RWPE1 (cell line): ENCODE measurements at regions not wholly inside any gene's neighbourhood (a gene's known extent, or its start where the extent isn't known, plus 50 kb on each side); places are given as distances from the start of the nearest gene placed in this dataset.

ENCODE experiments used
- CTCF ChIA-PET: fragments of 350-600 bp; sonication (Branson Sonifier 250); formaldehyde crosslinking; extraction: SDS; loops from one replicate; lab custom pipeline; 2021; lab: Yijun Ruan, JAX
- POLR2A ChIA-PET: fragments of 400-600 bp; formaldehyde crosslinking; extraction: SDS; loops from one replicate; lab custom pipeline; 2020; ENCODE audit warnings: antibody characterized with exemption; ENCODE audit not compliant: low non-redundant PET; lab: Yijun Ruan, JAX
- DNase-seq: peaks from one replicate; pipeline ENCODE4 v3.0.0; 2012; ENCODE audit warnings: low spot score
- H3K27ac ChIP-seq: fragments of 450-650 bp; 2 replicates; pipeline ENCODE4 v1.5.1; 2017
- TF ChIP-seq, protein P1 (sequence below): fragments of 450-650 bp; conservative IDR thresholded peaks from 2 replicates; pipeline ENCODE4 v1.5.1; 2017; ENCODE audit warnings: low read depth, mild to moderate bottlenecking

DNA sequence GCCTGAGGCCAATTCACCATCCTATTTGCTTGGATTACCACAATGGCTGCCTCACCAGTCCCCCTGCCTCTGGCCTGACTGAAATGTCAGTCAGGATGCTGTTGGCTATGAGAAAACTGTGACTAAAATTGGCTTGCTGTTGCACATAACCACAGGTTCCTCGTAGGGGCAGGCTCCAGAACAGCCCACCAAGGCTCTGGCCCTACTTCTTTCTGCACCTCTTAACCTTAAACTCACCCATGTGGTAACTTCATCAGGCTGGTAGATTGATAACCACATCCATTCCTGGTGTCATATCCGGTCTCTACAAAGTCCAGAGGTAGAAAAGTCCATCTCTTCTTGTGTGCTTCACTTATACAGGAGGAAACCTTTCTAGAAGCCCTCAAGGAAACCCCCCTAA, 172.4 kb upstream of the PLXNC1 start:
- TF ChIP-seq, protein P1, sequence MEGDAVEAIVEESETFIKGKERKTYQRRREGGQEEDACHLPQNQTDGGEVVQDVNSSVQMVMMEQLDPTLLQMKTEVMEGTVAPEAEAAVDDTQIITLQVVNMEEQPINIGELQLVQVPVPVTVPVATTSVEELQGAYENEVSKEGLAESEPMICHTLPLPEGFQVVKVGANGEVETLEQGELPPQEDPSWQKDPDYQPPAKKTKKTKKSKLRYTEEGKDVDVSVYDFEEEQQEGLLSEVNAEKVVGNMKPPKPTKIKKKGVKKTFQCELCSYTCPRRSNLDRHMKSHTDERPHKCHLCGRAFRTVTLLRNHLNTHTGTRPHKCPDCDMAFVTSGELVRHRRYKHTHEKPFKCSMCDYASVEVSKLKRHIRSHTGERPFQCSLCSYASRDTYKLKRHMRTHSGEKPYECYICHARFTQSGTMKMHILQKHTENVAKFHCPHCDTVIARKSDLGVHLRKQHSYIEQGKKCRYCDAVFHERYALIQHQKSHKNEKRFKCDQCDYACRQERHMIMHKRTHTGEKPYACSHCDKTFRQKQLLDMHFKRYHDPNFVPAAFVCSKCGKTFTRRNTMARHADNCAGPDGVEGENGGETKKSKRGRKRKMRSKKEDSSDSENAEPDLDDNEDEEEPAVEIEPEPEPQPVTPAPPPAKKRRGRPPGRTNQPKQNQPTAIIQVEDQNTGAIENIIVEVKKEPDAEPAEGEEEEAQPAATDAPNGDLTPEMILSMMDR, result no peak
- ChIA-PET CTCF (no interaction called here), POLR2A (no interaction called here)
- DNase-seq, result no peak
- no peak overlapping the region for H3K27ac ChIP-seq

DNA sequence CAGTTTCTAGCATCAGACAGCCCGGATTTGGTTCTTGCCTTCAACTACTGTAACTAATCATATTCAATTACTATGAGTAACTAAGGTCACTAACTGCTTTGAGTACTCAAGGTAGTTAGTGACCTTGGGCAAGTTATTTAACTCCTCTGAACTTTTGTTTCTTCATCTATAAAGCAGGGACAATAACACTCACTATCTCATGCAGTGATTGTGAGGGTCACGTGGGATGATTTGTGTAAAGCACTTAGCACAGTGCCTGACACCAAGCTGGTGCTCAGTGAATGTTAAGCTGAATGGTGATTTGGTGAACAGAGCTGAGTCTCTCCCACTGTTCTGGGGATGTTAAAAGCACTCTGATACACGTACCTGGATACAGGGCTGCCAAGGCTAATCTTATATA, 171.3 kb upstream of the PLXNC1 start:
- ChIA-PET POLR2A (no interaction called here), CTCF (no interaction called here)
- no peak for DNase-seq

DNA sequence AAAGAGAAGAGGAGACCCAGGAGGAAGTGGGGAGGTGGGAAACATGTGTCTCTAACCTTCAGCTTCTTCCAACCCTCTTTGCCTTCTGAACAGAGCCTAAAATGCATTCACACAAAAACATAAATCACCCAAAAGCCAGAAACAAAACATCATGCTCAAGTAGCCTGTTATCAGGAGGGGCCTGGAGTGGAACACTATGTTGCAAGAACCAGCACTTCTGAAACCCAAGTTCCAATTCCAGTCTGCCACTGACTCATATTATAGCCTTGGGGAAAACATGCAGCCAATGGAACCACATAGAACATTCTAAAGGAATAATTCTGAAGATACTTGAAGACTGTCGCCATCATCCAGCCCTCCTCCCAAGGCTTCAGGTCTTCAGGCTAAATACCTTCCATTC, 169.8 kb upstream of the PLXNC1 start:
- TF ChIP-seq, protein P1, result no peak
- H3K27ac ChIP-seq, result no peak overlapping the region
- peak; percentile 35 for DNase-seq
- POLR2A ChIA-PET, result no interaction called here
- CTCF ChIA-PET, result no interaction called here

More for the DNA sequence above, 171.3 kb upstream of the PLXNC1 start:
- TF ChIP-seq, protein P1, result no peak
- H3K27ac ChIP-seq, result no peak overlapping the region

DNA sequence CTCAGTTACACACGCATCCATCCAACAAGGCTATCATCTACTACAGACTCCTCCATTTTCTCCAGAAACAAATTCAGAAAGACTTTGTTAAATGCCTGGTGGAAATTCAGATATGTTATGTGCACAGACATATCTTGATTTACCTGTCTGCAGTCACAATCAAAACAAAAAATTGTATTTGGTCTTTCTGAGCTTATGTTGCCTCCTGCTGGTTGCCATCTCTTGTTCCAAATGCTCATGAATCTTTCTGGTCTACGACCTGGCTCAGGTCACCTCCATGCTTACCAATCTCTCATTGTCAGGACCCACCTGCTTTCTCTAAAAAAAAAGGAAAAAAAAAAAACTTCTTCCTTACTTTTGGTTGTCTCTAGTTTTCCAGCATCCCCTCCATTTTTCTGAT, 169.2 kb upstream of the PLXNC1 start:
- CTCF ChIA-PET, result interaction anchor here (0.7 kb wide), 1 partner anchor 21 kb away, joined by 13 read pairs; no protein-coding TSS in a partner anchor
- no peak overlapping the region for H3K27ac ChIP-seq
- DNase-seq, result no peak
- TF ChIP-seq, protein P1, result no peak
- POLR2A ChIA-PET, result no interaction called here

DNA sequence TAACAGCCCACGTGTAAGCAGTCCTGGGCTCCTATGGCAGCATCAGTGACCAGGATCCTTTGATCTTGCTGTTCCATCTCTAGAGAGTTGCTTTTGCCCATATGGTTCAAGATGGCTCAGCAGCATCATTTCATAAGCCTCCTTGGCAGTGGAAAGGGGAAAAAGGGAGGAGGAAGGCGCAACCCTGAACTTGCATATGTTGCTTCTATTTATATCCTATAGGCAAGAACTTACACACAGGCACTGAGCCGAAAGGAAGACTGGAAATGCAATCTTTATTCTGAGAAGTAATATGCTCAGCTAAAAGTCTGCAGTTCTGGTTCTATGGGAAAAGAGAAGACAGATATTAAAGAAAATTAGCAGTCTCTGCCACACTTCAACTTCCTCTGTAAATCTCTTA, 167.7 kb upstream of the PLXNC1 start:
- ChIA-PET CTCF (interaction anchor here (0.6 kb wide), 1 partner anchor 63 kb away, joined by 5 read pairs; no protein-coding TSS in a partner anchor), POLR2A (interaction anchor here (0.7 kb wide), 1 partner anchor 96 kb away, joined by 8 read pairs; no protein-coding TSS in a partner anchor)
- H3K27ac ChIP-seq, result no peak overlapping the region
- DNase-seq, result no peak
- TF ChIP-seq, protein P1, result no peak

DNA sequence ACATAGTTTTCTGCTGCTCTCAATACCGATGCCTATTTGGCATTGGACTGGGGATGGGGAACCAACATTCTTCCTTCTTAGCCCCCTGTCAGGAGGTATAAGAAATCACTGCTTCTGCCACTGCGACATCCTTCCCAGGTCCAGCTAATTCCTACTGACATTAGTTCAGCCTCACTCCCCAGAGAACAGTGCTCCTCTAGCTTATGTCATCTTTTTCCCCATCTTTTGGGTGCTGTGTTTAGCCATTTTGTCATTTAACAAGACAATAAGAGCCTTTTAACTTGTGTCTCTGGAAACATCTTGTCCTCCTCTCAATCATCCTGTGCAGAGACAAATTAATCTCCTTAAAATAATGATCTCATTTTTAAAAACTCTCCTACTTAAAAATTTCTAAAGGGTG, 167.0 kb upstream of the PLXNC1 start:
- H3K27ac ChIP-seq, result no peak overlapping the region
- no peak for DNase-seq
- TF ChIP-seq, protein P1, result no peak
- CTCF ChIA-PET, result no interaction called here
- POLR2A ChIA-PET, result no interaction called here
